GM18526 (cell line): ENCODE measurements at regions not wholly inside any gene's neighbourhood (a gene's known extent, or its start where the extent isn't known, plus 50 kb on each side); places are given as distances from the start of the nearest gene placed in this dataset.

Experiments used
- POLR2A ChIP-seq: IDR thresholded peaks from 3 replicates; pipeline ENCODE4 v1.6.1; 2011; ENCODE audit not compliant: insufficient read length; ENCODE audit errors: extremely low read depth

DNA sequence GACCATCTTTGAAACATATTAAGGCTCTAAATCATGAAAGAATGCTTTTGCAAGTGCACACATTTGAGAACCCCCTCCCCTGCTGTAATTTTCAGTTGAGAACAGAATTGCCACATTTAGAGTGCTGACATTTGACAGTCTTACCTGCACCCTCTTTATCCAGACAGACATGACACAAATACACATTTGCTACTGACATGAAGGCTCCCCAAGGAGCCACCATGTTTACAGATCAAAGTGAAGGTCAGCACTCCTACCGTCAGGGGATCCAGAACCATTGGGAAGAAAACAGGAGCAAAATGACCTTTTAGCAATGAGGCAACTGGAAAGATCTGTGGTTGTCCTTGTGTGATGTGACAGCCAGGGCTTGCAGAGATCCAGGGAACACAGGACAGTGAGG lies 315.4 kb upstream of the CNR1 start:
- no peak for TF ChIP-seq POLR2A

DNA sequence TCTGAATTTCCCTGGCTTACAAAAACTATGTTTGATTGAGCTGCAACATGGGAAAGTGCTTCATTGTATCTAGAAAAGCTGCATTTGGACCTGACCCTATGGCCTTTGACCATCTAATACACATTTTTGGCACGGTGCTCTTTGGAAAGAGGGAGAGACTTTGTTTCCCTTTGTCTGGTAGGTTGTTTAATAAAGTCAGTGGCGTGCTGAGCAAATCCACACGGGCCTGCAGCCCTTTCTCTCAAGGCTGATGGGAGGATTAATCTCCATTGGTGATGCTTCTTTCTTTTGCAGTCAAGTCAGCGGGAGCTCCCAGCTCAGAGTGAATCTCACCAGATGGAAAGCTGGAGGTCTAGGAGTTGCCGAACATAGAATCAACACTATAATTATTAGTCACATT lies 314.7 kb upstream of the CNR1 start:
- no peak for TF ChIP-seq POLR2A

GRCh38 chr6:88477413-88477812 lies 311.3 kb upstream of the CNR1 start:
- no peak for TF ChIP-seq POLR2A

GRCh38 chr6:88476388-88476787 lies 310.2 kb upstream of the CNR1 start:
- TF ChIP-seq POLR2A: no peak

- no peak for TF ChIP-seq POLR2A
Observed at GRCh38 chr6:88474720-88475119, 308.6 kb upstream of the CNR1 start.

DNA sequence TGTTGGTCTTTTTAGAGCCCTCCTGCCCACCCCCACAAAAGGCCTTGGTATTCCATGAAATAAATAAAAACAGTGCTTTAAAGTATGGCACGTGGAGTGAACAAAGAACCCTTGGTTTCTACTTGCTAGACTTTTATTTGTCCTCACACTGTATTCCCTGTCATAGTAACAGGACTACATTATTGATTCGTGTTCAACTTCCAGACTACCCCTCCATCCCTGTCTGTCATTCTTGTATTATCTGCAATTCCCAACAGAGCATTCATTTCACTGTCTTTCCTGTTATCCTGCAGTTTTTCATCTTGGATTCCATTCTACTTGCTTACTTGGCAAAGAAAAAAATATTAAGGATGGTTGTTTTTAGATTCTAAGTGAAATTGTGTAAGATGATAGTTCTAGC lies 307.4 kb upstream of the CNR1 start:
- TF ChIP-seq POLR2A: no peak

- no peak for TF ChIP-seq POLR2A
Observed at GRCh38 chr6:88472851-88473525, 306.8 kb upstream of the CNR1 start.

- TF ChIP-seq POLR2A: no peak
Observed at GRCh38 chr6:88459643-88460042, 293.5 kb upstream of the CNR1 start.

- TF ChIP-seq POLR2A: no peak
Observed at GRCh38 chr6:88459189-88459588, 293.0 kb upstream of the CNR1 start.

GRCh38 chr6:88458662-88459061 lies 292.5 kb upstream of the CNR1 start:
- TF ChIP-seq POLR2A: no peak

- no peak for TF ChIP-seq POLR2A
Observed at GRCh38 chr6:88456221-88456859, 290.2 kb upstream of the CNR1 start.

DNA sequence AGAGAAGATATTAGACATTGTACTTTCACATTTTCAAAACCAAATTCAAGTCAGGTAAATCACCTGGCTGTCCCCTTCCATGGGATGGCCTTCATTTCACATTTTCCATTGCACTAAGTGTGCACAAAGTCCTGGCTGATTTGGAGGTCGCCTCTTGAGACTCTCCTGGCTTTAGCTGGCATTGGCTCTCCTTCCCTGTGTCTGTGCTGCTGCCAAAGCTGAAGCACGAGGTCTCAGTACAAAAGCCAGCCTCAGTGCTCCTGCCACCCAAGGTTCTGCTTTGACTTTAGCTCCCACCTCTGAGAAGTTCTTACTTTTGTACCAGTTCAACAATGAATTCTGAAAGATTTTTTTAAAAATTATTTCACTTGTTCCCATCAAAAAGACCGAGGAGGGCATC lies 289.2 kb upstream of the CNR1 start:
- TF ChIP-seq POLR2A: no peak

DNA sequence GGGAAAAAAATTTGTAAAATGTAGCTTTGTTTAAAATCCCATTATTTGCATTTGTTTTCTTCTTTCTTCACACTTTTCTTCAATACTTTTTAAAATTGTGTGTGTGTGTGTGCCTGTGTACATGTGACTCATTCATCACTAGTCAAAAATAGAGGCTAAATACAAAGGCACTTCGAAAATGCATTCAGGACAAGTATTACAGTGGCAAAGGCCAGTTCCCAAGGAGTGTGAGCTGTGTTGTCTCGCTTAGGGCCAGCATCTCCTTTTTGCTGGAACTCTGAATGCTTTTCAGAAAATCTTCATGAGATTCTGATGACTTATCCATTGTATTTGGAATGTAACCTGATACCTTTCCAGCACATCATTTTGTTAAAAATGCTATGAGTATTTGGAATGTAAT lies 288.5 kb upstream of the CNR1 start:
- TF ChIP-seq POLR2A: no peak

- TF ChIP-seq POLR2A: no peak
Observed at GRCh38 chr6:88449770-88450169, 283.6 kb upstream of the CNR1 start.

DNA sequence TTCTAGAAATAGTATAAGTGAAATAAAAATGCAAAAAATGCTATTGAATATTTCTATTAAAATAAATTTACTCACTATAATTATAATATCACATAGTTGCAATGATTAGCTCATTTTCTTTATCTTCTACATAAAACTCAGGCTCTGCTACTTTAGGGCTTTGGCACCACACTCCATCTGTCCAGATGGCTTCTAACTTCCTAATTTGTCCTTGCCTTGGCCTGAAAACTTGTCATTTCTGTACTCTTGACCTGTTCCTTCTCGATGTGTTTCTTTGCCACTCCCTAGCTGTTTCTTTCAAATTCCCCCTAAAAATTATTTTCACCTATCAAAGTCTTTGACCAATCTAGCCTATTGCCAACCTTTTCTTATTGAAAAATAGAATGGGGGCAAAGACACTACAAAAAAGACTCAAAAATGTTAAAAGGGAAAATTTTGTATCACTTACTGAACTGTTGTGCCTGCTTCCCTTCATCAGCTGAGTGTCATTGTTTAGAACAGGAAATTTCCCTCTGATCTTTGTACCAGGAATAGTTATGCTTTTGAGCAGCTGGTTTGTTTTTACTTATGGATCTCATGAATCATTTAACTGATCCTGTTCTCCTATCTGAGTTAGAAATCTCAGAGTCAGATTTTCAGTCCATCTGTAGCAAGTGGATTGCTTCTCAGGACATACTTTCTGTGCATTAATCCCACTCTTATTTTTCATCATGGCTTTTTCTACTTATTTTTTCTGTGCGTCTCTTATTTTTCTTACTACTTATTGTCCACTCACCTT lies 279.2 kb upstream of the CNR1 start:
- TF ChIP-seq POLR2A: no peak

- TF ChIP-seq POLR2A: no peak
Observed at GRCh38 chr6:88443554-88443953, 277.4 kb upstream of the CNR1 start.
